Nephron progenitor cell (in vitro differentiated cells): ENCODE measurements at regions not wholly inside any gene's neighbourhood (a gene's known extent, or its start where the extent isn't known, plus 50 kb on each side); places are given as distances from the start of the nearest gene placed in this dataset.
"Not testable (repeated sequence)": the region's sequence is repeated elsewhere in the genome, so short reads cannot be mapped to it uniquely, and the experiment has no call there.

Source experiments
- DNase-seq: peaks from one replicate; pipeline ENCODE4 v3.0.0; 2021
- H3K27ac Mint-ChIP-seq: 2 replicates; pipeline ENCODE4 v1.8.0; 2021; ENCODE audit warnings: mild to moderate bottlenecking, moderate library complexity, mixed read lengths
- H3K27me3 Mint-ChIP-seq: 2 replicates; pipeline ENCODE4 v1.8.0; 2021; ENCODE audit warnings: mild to moderate bottlenecking, low read depth, mixed read lengths; ENCODE audit not compliant: poor library complexity
- H3K36me3 Mint-ChIP-seq: 2 replicates; pipeline ENCODE4 v1.8.0; 2021; ENCODE audit warnings: low read depth, mixed read lengths
- H3K4me1 Mint-ChIP-seq: 2 replicates; pipeline ENCODE4 v1.8.0; 2021; ENCODE audit warnings: mixed read lengths
- H3K4me3 Mint-ChIP-seq: 2 replicates; pipeline ENCODE4 v1.8.0; 2021; ENCODE audit warnings: mild to moderate bottlenecking, moderate library complexity, mixed read lengths
- H3K9me3 Mint-ChIP-seq: 2 replicates; pipeline ENCODE4 v1.8.0; 2021; ENCODE audit warnings: mild to moderate bottlenecking, moderate library complexity, mixed read lengths
- CTCF ChIP-seq: fragments of 200-600 bp; sonication (generic); IDR thresholded peaks from 2 replicates; pipeline ENCODE4 v1.5.0; 2021; ENCODE audit warnings: antibody characterized with exemption

DNA sequence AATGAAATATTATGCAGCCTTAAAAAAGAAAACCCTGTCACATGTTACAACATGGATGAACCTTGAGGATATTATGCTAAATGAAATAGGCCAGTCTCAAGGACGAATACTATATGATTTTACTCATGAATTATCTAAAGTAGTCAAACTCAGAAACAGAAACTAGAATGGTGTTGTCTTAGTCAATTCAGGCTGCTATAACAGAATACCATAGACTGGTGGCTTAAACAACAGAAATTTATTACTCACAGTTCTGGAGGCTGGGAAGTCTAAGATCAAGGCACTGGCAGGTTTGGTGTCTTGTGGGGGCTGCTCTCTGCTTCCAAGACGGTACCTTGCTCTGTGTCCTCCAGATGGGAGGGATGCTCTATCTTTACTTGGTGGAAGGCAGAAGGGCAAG lies 113.8 kb upstream of the DNAH14 start:
- peaks cover 7% of the 10 kb centered on the region for H3K4me1 Mint-ChIP-seq
- no peak for DNase-seq
- no peak overlapping the region for H3K4me3 Mint-ChIP-seq
- peaks cover 3% of the 10 kb centered on the region for H3K27me3 Mint-ChIP-seq
- H3K36me3 Mint-ChIP-seq = no peaks in the 10 kb centered on the region
- peaks cover 36% of the 10 kb centered on the region for H3K9me3 Mint-ChIP-seq
- no peak overlapping the region for H3K27ac Mint-ChIP-seq
- no peak for TF ChIP-seq CTCF

GRCh38 chr1:224816062-224816461 lies 113.4 kb upstream of the DNAH14 start:
- Mint-ChIP-seq H3K27me3 (peaks cover 3% of the 10 kb centered on the region), H3K4me3 (no peak overlapping the region), H3K27ac (no peak overlapping the region), H3K4me1 (peaks cover 6% of the 10 kb centered on the region), H3K36me3 (no peaks in the 10 kb centered on the region), H3K9me3 (peaks cover 36% of the 10 kb centered on the region)
- TF ChIP-seq CTCF = no peak
- DNase-seq = no peak

DNA sequence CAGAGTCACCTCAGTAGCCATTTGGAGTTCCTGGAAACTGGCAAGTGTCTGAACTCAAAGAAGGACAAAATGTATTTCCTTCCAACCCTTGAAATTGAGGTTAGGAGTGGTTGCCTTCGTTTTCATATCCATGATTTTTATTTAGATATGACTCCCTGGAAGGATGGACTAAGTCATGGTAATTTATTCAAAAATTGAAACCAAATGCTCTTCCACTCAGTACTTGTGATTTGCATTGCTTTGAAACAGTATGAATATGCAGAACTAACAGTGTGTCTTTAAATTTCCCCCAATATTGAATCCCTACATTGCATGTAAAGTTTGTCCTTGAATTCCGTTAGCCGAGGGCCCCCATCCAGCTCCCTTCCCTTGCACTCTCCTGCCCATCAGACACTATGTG lies 112.1 kb upstream of the DNAH14 start:
- Mint-ChIP-seq H3K4me3 (no peak overlapping the region), H3K27me3 (peaks cover 3% of the 10 kb centered on the region), H3K36me3 (no peaks in the 10 kb centered on the region)

DNA sequence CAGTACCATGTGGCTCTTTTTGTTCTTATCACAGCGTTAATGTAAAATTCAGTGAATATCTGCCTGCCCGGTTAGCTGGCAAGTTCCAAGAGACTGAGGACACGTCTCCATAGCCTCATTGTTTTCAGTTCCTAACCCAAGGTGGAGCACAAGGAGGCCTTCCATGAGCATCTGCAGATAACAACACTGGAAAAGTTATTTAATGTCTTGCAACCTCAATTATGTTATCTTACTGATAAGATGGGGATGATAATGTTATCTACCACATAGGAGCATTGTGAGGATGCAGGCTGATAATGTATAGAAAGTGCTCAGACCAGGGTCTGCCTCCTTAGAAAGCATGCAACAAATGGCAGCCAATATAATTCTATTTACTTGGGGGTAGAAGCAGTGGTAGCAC lies 109.6 kb upstream of the DNAH14 start:
- peaks cover 41% of the 10 kb centered on the region for H3K9me3 Mint-ChIP-seq
- H3K36me3 Mint-ChIP-seq = no peaks in the 10 kb centered on the region
- peaks cover 3% of the 10 kb centered on the region for H3K27me3 Mint-ChIP-seq
- no peak for TF ChIP-seq CTCF
- no peak for DNase-seq
- H3K27ac Mint-ChIP-seq = no peak overlapping the region
- no peaks in the 10 kb centered on the region for H3K4me1 Mint-ChIP-seq
- H3K4me3 Mint-ChIP-seq = no peak overlapping the region

More for the DNA sequence above, 112.1 kb upstream of the DNAH14 start:
- no peak for DNase-seq
- Mint-ChIP-seq H3K4me1 (no peaks in the 10 kb centered on the region), H3K9me3 (peaks cover 43% of the 10 kb centered on the region), H3K27ac (no peak overlapping the region)
- TF ChIP-seq CTCF = no peak

DNA sequence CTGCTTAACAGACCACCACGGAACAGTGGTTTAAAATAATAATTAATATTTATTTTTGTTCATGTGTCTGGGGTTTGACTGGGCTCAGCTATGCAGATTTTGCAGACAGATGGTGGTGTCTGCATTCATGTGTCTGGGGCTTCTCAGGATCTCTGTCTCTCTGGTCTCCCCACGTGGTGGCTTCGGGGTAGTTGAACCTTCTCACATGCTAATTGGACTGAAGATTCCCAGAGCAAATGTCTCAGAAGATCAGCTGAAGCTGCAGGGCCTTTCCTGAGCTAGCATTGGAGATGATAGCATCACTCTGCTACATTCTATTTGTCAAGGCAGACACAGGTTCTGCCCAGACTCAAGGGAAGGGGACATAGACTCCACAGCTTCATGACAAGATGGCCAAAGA lies 109.1 kb upstream of the DNAH14 start:
- no peaks in the 10 kb centered on the region for H3K4me1 Mint-ChIP-seq
- no peaks in the 10 kb centered on the region for H3K36me3 Mint-ChIP-seq
- H3K27me3 Mint-ChIP-seq = peaks cover 3% of the 10 kb centered on the region
- no peak overlapping the region for H3K27ac Mint-ChIP-seq
- DNase-seq = no peak
- no peak overlapping the region for H3K4me3 Mint-ChIP-seq
- no peak for TF ChIP-seq CTCF
- peaks cover 43% of the 10 kb centered on the region for H3K9me3 Mint-ChIP-seq

DNA sequence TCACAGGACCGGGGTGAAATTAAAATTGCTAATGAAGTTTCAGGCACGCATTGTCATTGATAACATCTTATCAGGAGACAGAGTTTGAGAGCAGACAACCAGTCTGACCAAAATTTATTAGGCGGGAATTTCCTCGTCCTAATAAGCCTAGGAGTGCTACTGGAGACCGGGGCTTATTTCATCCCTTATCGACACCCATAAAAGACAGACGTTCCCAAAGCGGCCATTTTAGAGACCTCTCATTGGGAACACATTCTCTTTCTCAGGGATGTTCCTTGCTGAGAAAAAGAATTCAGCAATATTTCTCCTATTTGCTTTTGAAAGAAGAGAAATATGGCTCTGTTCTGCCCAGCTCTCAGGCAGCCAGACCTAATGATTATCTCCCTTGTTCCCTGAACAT lies 107.7 kb upstream of the DNAH14 start:
- not testable (repeated sequence) for H3K4me1 Mint-ChIP-seq

More for the DNA sequence above, 107.7 kb upstream of the DNAH14 start:
- H3K9me3 Mint-ChIP-seq = peaks cover 46% of the 10 kb centered on the region
- H3K27ac Mint-ChIP-seq, H3K27me3 Mint-ChIP-seq, H3K36me3 Mint-ChIP-seq, DNase-seq, H3K4me3 Mint-ChIP-seq: not testable (repeated sequence)
